NB4 (cell line): ENCODE measurements at regions not wholly inside any gene's neighbourhood (a gene's known extent, or its start where the extent isn't known, plus 50 kb on each side); places are given as distances from the start of the nearest gene placed in this dataset.

Experiments used
- CTCF ChIP-seq: IDR thresholded peaks from one replicate; pipeline ENCODE4 v1.5.1; 2012; ENCODE audit warnings: low read depth, low read length
- POLR2A ChIP-seq: IDR thresholded peaks from 2 replicates; pipeline ENCODE4 v1.6.1; 2011; ENCODE audit warnings: mild to moderate bottlenecking; ENCODE audit not compliant: insufficient read length; ENCODE audit errors: extremely low read depth

GRCh38 chr1:88293691-88294190 lies 390.3 kb upstream of the PKN2 start:
- TF ChIP-seq POLR2A (no peak), CTCF (no peak)
